Panc1 (cell line): ENCODE measurements at regions not wholly inside any gene's neighbourhood (a gene's known extent, or its start where the extent isn't known, plus 50 kb on each side); places are given as distances from the start of the nearest gene placed in this dataset.

ENCODE experiments used
- ATAC-seq: fragments of 200-7000 bp; cut with Tn5 transposase; 2 replicates; pipeline ENCODE4 v1.9.1; 2020; ENCODE audit warnings: mild to moderate bottlenecking, moderate library complexity
- BruUV-seq: library from RNA; stranded (reverse); fragments of 400-500 nt; replicated peaks from 2 replicates; lab custom pipeline; 2021; lab: Mats Ljungman, UMichigan
- CTCF ChIA-PET: fragments of 300-600 bp; sonication (Branson Sonifier 250); formaldehyde crosslinking; loops from one replicate; lab custom pipeline; 2022; ENCODE audit warnings: antibody characterized with exemption; lab: Charles Lee
- POLR2A ChIA-PET: fragments of 300-600 bp; sonication (Branson Sonifier 250); formaldehyde crosslinking; loops from one replicate; lab custom pipeline; 2022; ENCODE audit warnings: antibody characterized with exemption; lab: Charles Lee
- DNase-seq: peaks from one replicate; pipeline ENCODE4 v3.0.0-alpha.2; 2010; ENCODE audit warnings: low read depth, low spot score
- H3K27ac ChIP-seq: 2 replicates; pipeline ENCODE4 v1.5.1; 2011; ENCODE audit warnings: mild to moderate bottlenecking, low read length, inconsistent platforms
- H3K27me3 ChIP-seq: fragments of 200-500 bp; sonication (Bioruptor generic); 2 replicates; pipeline ENCODE4 v1.6.0; 2014; ENCODE audit warnings: low read length, inconsistent platforms; ENCODE audit not compliant: control insufficient read depth, insufficient read depth
- H3K36me3 ChIP-seq: fragments of 200-500 bp; sonication (Bioruptor generic); 2 replicates; pipeline ENCODE4 v1.5.1; 2014; ENCODE audit warnings: inconsistent platforms, mild to moderate bottlenecking, low read length, moderate library complexity; ENCODE audit not compliant: control insufficient read depth, insufficient read depth
- H3K4me1 ChIP-seq: 2 replicates; pipeline ENCODE4 v1.5.1; 2011; ENCODE audit warnings: inconsistent platforms, mild to moderate bottlenecking, low read length, moderate library complexity; ENCODE audit not compliant: control insufficient read depth, insufficient read depth
- H3K4me3 ChIP-seq, 2 experiments: 2 replicates each; pipeline ENCODE4 v1.5.1; 2011 to 2012; ENCODE audit warnings: low read depth in 2 of 2, low read length in 2 of 2, mild to moderate bottlenecking in 2 of 2, inconsistent platforms in 1 of 2, moderate library complexity in 1 of 2
- H3K9me3 ChIP-seq: fragments of 200-500 bp; sonication (Bioruptor generic); 2 replicates; pipeline ENCODE4 v1.5.1; 2014; ENCODE audit warnings: low read depth, mild to moderate bottlenecking, inconsistent platforms, low read length, moderate library complexity; ENCODE audit not compliant: control insufficient read depth, insufficient read depth
- POLR2AphosphoS5 ChIP-seq: IDR thresholded peaks from 2 replicates; pipeline ENCODE4 v1.6.1; 2012; ENCODE audit warnings: mild to moderate bottlenecking, low read depth, low read length, moderate library complexity
- SIN3A ChIP-seq: IDR thresholded peaks from 2 replicates; pipeline ENCODE4 v1.6.1; 2012; ENCODE audit warnings: low read depth, mild to moderate bottlenecking, low read length, moderate library complexity, borderline replicate concordance; ENCODE audit not compliant: insufficient read depth
- TCF7L2 ChIP-seq: IDR thresholded peaks from 2 replicates; pipeline ENCODE4 v1.6.1; 2011; ENCODE audit warnings: mild to moderate bottlenecking, low read depth, low read length, inconsistent platforms
- in situ Hi-C: cut with HindIII; loops from 2 replicates; pipeline ENCODE4 v1.10.0; 2016; ENCODE audit warnings: low sequenced_read_pairs, low pct_unique_long_range_greater_than_20kb
- intact Hi-C: fragments of 100-400 bp; cut with micrococcal nuclease; formaldehyde crosslinking; loops from one replicate; pipeline ENCODE4 v1.10.0; 2022; ENCODE audit not compliant: unreplicated experiment
- TF ChIP-seq, protein P1 (sequence below), 2 experiments: IDR thresholded peaks; 2 replicates each; pipeline ENCODE4 v1.6.1; 2011 to 2012; ENCODE audit warnings: low read depth in 2 of 2, control low read depth in 1 of 2, low read length in 1 of 2, mild to moderate bottlenecking in 1 of 2, moderate library complexity in 1 of 2; ENCODE audit not compliant: insufficient read depth in 1 of 2
- TF ChIP-seq, protein P2 (sequence below): fragments of 450-650 bp; IDR thresholded peaks from 2 replicates; pipeline ENCODE4 v1.5.1; 2017; ENCODE audit warnings: mild to moderate bottlenecking

DNA sequence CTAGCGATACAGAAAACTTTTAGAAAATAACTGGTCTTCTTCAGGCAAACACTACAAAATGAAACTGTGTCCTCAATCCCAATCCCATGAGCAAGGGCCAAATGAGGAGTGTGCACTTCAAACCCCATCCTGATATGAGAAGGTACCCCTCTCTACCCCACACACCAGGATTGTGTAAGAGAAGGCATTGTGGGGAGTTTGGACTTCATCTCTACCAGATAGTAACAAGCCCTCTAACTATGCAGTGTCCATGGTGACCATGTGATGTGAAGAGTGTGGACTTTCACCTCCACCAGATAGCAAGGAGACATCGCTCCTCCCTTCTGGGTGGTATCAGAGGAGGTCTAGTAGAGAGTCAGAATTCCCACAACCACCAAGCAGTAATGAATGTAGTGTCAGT lies 769.3 kb downstream of the MECOM start:
- CTCF ChIA-PET: no interaction called here
- intact Hi-C loops (no loop called here), in situ Hi-C loops (no loop called here)
- TF ChIP-seq POLR2AphosphoS5 (no peak), SIN3A (no peak), TCF7L2 (no peak)
- TF ChIP-seq, protein P1, sequence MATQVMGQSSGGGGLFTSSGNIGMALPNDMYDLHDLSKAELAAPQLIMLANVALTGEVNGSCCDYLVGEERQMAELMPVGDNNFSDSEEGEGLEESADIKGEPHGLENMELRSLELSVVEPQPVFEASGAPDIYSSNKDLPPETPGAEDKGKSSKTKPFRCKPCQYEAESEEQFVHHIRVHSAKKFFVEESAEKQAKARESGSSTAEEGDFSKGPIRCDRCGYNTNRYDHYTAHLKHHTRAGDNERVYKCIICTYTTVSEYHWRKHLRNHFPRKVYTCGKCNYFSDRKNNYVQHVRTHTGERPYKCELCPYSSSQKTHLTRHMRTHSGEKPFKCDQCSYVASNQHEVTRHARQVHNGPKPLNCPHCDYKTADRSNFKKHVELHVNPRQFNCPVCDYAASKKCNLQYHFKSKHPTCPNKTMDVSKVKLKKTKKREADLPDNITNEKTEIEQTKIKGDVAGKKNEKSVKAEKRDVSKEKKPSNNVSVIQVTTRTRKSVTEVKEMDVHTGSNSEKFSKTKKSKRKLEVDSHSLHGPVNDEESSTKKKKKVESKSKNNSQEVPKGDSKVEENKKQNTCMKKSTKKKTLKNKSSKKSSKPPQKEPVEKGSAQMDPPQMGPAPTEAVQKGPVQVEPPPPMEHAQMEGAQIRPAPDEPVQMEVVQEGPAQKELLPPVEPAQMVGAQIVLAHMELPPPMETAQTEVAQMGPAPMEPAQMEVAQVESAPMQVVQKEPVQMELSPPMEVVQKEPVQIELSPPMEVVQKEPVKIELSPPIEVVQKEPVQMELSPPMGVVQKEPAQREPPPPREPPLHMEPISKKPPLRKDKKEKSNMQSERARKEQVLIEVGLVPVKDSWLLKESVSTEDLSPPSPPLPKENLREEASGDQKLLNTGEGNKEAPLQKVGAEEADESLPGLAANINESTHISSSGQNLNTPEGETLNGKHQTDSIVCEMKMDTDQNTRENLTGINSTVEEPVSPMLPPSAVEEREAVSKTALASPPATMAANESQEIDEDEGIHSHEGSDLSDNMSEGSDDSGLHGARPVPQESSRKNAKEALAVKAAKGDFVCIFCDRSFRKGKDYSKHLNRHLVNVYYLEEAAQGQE (IDR thresholded peaks at IDR 0.05; ENCODE audit: insufficient read depth in 1 of 2, low read depth in 2 of 2, low read length in 1 of 2): no peak
- BruUV-seq: no TSS peak
- ATAC-seq: no peak
- Histone ChIP-seq H3K27me3 (no peaks in the 10 kb centered on the region), H3K27ac (no peak overlapping the region), H3K36me3 (no peaks in the 10 kb centered on the region), H3K4me3 (no peak overlapping the region), H3K9me3 (no peaks in the 10 kb centered on the region; the same call in 1 of the 2 replicates), H3K4me1 (no peaks in the 10 kb centered on the region)
- POLR2A ChIA-PET: no interaction called here
- DNase-seq: no peak

DNA sequence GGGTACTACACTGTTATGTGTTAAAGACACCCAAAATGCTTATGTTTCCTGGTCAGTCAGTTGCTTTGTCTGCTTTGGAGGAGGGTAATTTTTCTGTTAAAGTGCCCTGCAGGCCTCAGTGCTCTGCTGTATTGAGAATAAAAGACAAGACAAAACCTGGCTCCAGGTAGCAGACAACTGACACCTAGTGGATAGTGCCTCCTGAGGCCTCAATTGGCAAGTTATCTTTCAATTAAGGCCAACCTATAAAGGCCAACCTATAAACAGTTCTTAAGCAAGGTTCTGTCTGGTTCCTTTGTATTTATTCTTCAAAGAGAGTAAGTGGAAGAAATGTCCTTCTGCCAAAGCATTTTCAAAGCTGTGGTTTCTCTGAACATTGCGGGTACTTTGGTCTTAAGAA lies 773.8 kb downstream of the MECOM start:
- Histone ChIP-seq H3K27ac (no peak overlapping the region), H3K27me3 (no peaks in the 10 kb centered on the region), H3K36me3 (no peaks in the 10 kb centered on the region), H3K4me3 (no peak overlapping the region), H3K9me3 (no peaks in the 10 kb centered on the region), H3K4me1 (no peaks in the 10 kb centered on the region)
- no peak for TF ChIP-seq SIN3A
- TF ChIP-seq, protein P1 (IDR thresholded peaks at IDR 0.05; ENCODE audit: insufficient read depth in 1 of 2, low read depth in 2 of 2, low read length in 1 of 2): no peak
- TF ChIP-seq, protein P2, sequence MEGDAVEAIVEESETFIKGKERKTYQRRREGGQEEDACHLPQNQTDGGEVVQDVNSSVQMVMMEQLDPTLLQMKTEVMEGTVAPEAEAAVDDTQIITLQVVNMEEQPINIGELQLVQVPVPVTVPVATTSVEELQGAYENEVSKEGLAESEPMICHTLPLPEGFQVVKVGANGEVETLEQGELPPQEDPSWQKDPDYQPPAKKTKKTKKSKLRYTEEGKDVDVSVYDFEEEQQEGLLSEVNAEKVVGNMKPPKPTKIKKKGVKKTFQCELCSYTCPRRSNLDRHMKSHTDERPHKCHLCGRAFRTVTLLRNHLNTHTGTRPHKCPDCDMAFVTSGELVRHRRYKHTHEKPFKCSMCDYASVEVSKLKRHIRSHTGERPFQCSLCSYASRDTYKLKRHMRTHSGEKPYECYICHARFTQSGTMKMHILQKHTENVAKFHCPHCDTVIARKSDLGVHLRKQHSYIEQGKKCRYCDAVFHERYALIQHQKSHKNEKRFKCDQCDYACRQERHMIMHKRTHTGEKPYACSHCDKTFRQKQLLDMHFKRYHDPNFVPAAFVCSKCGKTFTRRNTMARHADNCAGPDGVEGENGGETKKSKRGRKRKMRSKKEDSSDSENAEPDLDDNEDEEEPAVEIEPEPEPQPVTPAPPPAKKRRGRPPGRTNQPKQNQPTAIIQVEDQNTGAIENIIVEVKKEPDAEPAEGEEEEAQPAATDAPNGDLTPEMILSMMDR: no peak
- TF ChIP-seq POLR2AphosphoS5: no peak
- TF ChIP-seq TCF7L2: no peak
- no peak for ATAC-seq
- POLR2A ChIA-PET: no interaction called here
- intact Hi-C loops (no loop called here), in situ Hi-C loops (no loop called here)
- BruUV-seq: no TSS peak
- DNase-seq: no peak
- CTCF ChIA-PET: no interaction called here
